ENCODE measurements at regions not wholly inside any gene's neighbourhood (a gene's known extent, or its start where the extent isn't known, plus 50 kb on each side); places are given as distances from the start of the nearest gene placed in this dataset.

- TF ChIP-seq ESRRG (CRISPR knock-in tag; IDR thresholded peaks at IDR 0.05) (no peak), TOX (CRISPR knock-in tag; IDR thresholded peaks at IDR 0.05; ENCODE audit: borderline replicate concordance) (no peak), CREB5 (CRISPR knock-in tag; IDR thresholded peaks at IDR 0.05; ENCODE audit: low read depth) (no peak), PPARA (CRISPR knock-in tag; IDR thresholded peaks at IDR 0.05; ENCODE audit: borderline replicate concordance) (no peak), RARB (CRISPR knock-in tag; IDR thresholded peaks at IDR 0.05) (no peak), BACH2 (CRISPR knock-in tag; IDR thresholded peaks at IDR 0.05; ENCODE audit: borderline replicate concordance) (no peak), OSR1 (CRISPR knock-in tag; IDR thresholded peaks at IDR 0.05) (no peak)
- TF ChIP-seq, protein P1, sequence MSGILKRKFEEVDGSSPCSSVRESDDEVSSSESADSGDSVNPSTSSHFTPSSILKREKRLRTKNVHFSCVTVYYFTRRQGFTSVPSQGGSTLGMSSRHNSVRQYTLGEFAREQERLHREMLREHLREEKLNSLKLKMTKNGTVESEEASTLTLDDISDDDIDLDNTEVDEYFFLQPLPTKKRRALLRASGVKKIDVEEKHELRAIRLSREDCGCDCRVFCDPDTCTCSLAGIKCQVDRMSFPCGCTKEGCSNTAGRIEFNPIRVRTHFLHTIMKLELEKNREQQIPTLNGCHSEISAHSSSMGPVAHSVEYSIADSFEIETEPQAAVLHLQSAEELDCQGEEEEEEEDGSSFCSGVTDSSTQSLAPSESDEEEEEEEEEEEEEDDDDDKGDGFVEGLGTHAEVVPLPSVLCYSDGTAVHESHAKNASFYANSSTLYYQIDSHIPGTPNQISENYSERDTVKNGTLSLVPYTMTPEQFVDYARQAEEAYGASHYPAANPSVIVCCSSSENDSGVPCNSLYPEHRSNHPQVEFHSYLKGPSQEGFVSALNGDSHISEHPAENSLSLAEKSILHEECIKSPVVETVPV (CRISPR knock-in tag; IDR thresholded peaks at IDR 0.05): no peak
These were observed 313.6 kb downstream of the HHIPL2 start for GRCh38 chr1:222234351-222234750.

Measured in SK-N-SH treated with all-trans-retinoic acid at 6 μM for 48 hours (cell line).